HEK293T (cell line): ENCODE measurements at regions not wholly inside any gene's neighbourhood (a gene's known extent, or its start where the extent isn't known, plus 50 kb on each side); places are given as distances from the start of the nearest gene placed in this dataset.

Source experiments
- FOXK2 ChIP-seq: fragments of 450-650 bp; IDR thresholded peaks from 2 replicates; pipeline ENCODE4 v1.6.1; 2016; ENCODE audit warnings: mild to moderate bottlenecking
- FOXM1 ChIP-seq: fragments of 450-650 bp; IDR thresholded peaks from 2 replicates; pipeline ENCODE4 v1.6.1; 2017; ENCODE audit warnings: mild to moderate bottlenecking, borderline replicate concordance
- SP1 ChIP-seq: fragments of 450-650 bp; IDR thresholded peaks from 2 replicates; pipeline ENCODE4 v1.6.1; 2017

GRCh38 chr16:86661706-86662105, 83.4 kb downstream of the FOXL1 start:
- TF ChIP-seq FOXK2 (no peak), SP1 (no peak), FOXM1 (no peak)
